HL-60 (cell line): ENCODE measurements at regions not wholly inside any gene's neighbourhood (a gene's known extent, or its start where the extent isn't known, plus 50 kb on each side); places are given as distances from the start of the nearest gene placed in this dataset.

Experiments
- POLR2AphosphoS5 ChIP-seq: IDR thresholded peaks from 2 replicates; pipeline ENCODE4 v1.6.1; 2012; ENCODE audit warnings: low read depth
- TF ChIP-seq, protein P1 (sequence below): IDR thresholded peaks from 2 replicates; pipeline ENCODE4 v1.6.1; 2012; ENCODE audit warnings: low read depth; ENCODE audit not compliant: insufficient replicate concordance
- TF ChIP-seq, protein P2 (sequence below): IDR thresholded peaks from one replicate; pipeline ENCODE4 v1.5.1; 2011; ENCODE audit warnings: low read length, control low read depth, inconsistent platforms; ENCODE audit not compliant: insufficient read depth

GRCh38 chr12:92573104-92573503 is 129.7 kb upstream of the PLEKHG7 start:
- TF ChIP-seq POLR2AphosphoS5: no peak
- TF ChIP-seq, protein P1, sequence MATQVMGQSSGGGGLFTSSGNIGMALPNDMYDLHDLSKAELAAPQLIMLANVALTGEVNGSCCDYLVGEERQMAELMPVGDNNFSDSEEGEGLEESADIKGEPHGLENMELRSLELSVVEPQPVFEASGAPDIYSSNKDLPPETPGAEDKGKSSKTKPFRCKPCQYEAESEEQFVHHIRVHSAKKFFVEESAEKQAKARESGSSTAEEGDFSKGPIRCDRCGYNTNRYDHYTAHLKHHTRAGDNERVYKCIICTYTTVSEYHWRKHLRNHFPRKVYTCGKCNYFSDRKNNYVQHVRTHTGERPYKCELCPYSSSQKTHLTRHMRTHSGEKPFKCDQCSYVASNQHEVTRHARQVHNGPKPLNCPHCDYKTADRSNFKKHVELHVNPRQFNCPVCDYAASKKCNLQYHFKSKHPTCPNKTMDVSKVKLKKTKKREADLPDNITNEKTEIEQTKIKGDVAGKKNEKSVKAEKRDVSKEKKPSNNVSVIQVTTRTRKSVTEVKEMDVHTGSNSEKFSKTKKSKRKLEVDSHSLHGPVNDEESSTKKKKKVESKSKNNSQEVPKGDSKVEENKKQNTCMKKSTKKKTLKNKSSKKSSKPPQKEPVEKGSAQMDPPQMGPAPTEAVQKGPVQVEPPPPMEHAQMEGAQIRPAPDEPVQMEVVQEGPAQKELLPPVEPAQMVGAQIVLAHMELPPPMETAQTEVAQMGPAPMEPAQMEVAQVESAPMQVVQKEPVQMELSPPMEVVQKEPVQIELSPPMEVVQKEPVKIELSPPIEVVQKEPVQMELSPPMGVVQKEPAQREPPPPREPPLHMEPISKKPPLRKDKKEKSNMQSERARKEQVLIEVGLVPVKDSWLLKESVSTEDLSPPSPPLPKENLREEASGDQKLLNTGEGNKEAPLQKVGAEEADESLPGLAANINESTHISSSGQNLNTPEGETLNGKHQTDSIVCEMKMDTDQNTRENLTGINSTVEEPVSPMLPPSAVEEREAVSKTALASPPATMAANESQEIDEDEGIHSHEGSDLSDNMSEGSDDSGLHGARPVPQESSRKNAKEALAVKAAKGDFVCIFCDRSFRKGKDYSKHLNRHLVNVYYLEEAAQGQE: no peak
- TF ChIP-seq, protein P2, sequence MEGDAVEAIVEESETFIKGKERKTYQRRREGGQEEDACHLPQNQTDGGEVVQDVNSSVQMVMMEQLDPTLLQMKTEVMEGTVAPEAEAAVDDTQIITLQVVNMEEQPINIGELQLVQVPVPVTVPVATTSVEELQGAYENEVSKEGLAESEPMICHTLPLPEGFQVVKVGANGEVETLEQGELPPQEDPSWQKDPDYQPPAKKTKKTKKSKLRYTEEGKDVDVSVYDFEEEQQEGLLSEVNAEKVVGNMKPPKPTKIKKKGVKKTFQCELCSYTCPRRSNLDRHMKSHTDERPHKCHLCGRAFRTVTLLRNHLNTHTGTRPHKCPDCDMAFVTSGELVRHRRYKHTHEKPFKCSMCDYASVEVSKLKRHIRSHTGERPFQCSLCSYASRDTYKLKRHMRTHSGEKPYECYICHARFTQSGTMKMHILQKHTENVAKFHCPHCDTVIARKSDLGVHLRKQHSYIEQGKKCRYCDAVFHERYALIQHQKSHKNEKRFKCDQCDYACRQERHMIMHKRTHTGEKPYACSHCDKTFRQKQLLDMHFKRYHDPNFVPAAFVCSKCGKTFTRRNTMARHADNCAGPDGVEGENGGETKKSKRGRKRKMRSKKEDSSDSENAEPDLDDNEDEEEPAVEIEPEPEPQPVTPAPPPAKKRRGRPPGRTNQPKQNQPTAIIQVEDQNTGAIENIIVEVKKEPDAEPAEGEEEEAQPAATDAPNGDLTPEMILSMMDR: no peak
